SKM-1 treated with dmso at 0.1 percent for 144 hours (cell line): ENCODE measurements at regions not wholly inside any gene's neighbourhood (a gene's known extent, or its start where the extent isn't known, plus 50 kb on each side); places are given as distances from the start of the nearest gene placed in this dataset.

Source experiments
- DNase-seq: peaks from one replicate; lab custom pipeline; 2025; ENCODE audit not compliant: unreplicated experiment; lab: John Stamatoyannopoulos, UW

GRCh38 chr21:31470896-31471694 lies 127.0 kb upstream of the TIAM1 start:
- DNase-seq: no peak

GRCh38 chr21:31460980-31461379 lies 116.9 kb upstream of the TIAM1 start:
- DNase-seq: no peak

DNA sequence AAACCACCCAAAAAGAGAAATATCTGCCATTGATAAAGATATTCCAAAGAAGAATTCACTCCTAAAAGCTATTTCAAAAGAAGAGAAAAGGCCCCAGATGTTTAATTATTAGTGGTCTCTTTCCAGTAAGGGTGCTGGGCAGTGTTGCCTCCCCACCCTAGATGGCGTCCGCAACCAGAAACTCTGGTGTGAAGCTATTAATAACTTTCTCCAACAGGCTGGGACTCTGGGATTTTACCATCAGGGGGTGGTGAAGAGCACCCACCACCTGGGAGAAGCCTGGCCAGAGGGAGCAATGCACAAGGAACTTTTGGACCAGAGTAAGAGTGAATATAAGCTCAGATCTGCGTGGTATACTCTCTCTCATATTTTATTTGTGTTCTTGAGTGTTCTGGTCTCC lies 115.4 kb upstream of the TIAM1 start:
- no peak for DNase-seq

- no peak for DNase-seq
These were observed 113.6 kb upstream of the TIAM1 start for GRCh38 chr21:31457675-31458074.

- DNase-seq: no peak
These were observed 112.1 kb upstream of the TIAM1 start for GRCh38 chr21:31456201-31456600.

GRCh38 chr21:31455506-31455905 lies 111.4 kb upstream of the TIAM1 start:
- no peak for DNase-seq

DNA sequence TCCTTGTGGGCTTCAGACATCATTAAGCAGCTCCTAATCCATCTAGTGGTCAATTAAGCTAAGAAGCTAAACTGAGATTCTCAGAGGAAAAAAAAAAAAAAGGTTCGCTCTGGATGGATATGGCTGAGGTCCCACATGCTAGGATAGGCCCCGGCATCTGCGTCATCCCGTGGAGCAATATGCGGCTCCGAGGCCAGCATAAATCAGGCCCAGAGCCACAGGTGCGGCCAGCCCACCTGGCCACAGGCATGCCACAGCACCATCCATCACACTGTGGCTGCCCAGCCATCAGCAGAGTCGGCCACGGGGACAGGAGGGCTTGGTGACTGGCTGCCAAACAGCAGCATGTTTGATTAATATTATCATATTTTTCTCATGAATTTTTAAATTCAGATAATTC lies 106.9 kb upstream of the TIAM1 start:
- DNase-seq: no peak

DNA sequence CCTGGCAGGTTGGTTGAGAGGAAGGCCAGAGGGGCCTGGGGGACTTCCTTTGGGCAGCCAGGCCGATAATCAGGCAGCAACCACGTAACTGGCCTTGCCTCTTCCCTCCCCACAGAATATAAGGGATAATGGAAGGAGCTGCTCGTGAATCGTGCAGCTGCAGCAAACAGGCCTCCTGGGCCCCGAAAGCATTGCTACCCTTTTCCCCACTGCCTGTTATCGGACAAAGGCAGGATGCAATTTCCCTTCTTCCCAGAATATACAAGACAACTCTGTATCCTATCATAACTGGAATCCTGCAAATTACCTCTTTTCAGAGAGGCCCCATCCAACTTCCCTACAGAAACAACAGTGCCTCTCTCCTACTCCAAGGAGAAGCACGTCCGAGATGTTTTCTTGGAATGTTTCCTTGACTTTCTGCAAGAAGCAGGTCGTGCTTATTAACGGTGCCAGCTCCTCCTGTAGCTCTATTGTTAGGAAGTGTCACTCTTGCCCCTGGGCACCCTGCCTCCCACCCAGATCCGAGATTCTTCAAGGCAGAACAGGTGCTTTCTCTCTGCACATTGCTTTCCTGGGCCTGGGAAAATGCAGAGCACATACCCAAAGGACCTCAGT lies 106.0 kb upstream of the TIAM1 start:
- no peak for DNase-seq

DNA sequence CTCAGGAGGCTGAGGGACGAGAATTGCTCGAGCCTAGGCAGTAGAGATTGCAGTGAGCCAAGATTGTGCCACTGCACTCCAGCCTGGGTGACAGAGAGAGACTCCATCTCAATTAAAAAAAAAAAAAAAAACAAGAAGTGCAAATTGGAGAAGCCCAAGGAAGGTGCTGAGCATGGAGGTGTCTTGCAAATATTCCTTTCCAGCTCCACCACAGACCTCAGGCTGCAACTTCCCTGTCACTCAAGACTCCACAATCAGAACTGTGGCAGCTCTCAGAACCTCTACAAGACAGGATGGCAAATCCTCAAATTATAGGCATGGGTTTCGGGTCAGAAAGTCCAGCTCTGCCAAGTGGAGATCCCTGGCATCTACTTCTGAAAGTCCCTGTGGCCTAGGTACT lies 104.4 kb upstream of the TIAM1 start:
- peak; percentile 21 for DNase-seq

GRCh38 chr21:31447505-31447904 lies 103.4 kb upstream of the TIAM1 start:
- no peak for DNase-seq

- DNase-seq: peak; percentile 15
These were observed 102.3 kb upstream of the TIAM1 start for GRCh38 chr21:31446226-31446855.

GRCh38 chr21:31445137-31445536 lies 101.1 kb upstream of the TIAM1 start:
- DNase-seq: no peak

- no peak for DNase-seq
These were observed 99.9 kb upstream of the TIAM1 start for GRCh38 chr21:31443736-31444521.

- DNase-seq: no peak
These were observed 98.3 kb upstream of the TIAM1 start for GRCh38 chr21:31442339-31442738.

DNA sequence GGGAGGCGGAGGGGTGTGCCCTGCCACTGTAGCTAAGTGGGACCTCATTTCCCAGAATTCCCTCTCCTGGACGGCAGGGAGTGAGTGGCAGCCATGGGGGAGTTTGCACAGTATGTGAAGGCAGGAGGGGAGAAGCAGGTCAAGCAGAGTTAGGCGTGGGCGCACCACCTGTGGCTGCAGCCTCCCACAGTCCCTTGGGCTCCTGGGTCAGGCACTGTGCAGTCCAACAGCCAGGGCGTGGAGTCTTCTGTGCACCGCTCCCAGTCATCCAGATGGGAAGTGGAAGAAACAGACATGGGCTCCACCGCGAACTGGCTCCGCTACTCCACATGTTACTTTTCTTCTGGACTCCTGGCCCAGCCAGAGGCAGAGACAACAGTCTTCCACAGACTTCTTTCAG lies 85.4 kb upstream of the TIAM1 start:
- no peak for DNase-seq

GRCh38 chr21:31426235-31426797 lies 82.3 kb upstream of the TIAM1 start:
- DNase-seq: no peak

GRCh38 chr21:31425138-31425537 lies 81.1 kb upstream of the TIAM1 start:
- no peak for DNase-seq

DNA sequence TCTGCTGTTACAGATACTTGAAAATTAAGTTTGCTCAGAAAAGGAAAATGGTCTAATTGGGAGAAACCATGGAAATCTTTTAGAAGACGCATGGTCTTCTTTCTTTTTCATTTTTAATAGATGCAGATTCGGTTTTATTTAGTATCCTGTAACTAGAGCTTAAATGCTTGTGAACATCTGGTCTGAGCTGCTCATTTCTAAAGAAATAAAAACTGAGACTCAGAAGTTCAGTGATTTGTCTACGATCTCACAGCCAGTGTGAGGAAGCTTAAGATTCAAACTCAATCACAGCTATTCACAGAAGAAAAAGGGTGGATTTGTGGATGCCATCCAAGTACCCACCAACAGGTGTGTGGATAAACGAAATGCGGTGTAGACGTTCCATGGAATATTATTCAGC lies 80.0 kb upstream of the TIAM1 start:
- DNase-seq: no peak

DNA sequence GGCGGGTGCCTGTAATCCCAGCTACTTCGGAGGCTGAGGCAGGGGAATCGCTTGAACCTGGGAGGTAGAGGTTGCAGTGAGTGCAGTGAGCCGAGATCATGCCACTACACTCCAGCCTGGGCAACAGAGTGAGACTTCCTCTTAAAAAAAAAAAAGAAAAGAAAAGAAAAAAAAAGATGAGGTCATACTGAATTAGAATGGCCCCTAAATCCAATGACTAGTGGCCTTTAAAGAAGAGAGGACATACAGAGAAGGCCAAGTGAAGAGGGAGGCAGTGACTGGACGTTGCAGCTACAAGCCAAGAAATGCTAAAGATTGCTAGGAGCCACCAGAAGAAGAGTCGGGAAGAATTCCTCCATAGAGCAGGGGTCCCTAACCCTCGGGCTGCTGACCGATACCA lies 76.9 kb upstream of the TIAM1 start:
- DNase-seq: no peak

DNA sequence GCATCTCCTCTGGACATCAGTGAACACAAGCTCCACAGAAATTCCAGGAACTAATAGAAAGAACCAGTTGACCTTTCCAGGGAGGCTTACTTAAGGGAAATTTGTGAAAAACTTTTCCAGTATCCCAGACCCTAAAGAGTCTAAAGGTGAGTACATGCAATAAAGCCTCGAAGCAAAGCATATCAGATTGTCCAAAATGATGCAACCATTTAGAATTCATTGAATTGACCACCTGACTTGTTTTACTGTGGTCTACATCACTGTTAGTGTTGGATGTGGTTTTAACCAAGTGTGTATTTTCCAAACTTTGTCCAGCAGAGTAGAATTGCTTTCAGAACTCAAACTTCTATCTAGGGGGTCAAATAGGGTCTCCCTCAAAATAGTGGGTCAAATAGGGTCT lies 76.3 kb upstream of the TIAM1 start:
- DNase-seq: no peak

DNA sequence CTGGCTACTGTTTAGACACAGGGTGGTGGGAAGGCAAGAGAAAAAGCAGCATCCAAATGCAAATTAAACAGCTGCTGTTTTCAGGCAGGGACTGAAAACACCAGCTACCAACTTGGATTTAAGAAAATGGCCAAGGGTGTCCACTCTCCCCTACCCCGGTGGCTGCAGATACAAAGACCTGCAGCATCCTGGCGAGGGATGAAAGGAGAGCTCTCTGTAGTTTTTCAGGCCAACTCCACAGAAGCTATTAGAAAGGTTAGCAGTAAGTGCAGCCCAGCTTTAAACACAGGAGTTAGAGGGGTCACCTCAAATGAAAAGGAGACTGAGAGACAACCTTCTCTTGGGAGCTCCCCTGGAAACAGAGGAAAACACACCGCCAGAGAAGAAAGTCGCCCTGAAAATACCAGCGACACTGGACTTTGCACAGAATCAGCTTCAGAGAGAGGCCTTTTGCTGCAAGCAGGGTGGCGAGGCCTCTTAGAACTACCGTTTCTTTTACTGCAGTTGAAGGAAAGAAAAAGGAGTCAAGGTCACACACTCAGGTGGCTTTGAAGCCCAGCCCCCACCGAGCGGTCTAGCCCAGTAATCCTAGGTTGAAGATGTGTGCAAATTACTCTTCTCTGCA lies 74.4 kb upstream of the TIAM1 start:
- no peak for DNase-seq
